ENCODE measurements at regions not wholly inside any gene's neighbourhood (a gene's known extent, or its start where the extent isn't known, plus 50 kb on each side); places are given as distances from the start of the nearest gene placed in this dataset.

DNA sequence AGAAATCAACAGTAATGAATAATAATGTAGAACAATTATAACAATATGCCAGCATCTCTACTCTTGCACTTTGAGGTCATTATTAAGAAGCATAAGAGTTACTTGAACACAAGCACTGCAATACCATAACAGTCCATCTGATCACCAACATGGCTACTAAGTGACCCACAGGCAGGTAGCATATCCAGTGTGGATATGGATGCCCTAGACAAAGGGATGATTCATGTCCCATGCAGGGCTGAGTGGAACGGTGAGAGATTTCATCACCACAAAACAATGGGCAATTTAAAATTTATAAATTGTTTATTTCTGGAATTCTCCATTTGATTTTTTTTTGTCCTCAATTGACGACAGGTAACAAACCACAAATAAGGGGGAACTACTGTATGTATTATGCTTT is 107.7 kb upstream of the TSC22D2 start:
- no peak overlapping the region for H3K27ac ChIP-seq (ENCODE audit: low read length)
- TF ChIP-seq EZH2phosphoT487 (IDR thresholded peaks at IDR 0.05; ENCODE audit: low read length) (no peak), CTCF (IDR thresholded peaks at IDR 0.05; ENCODE audit: low read length) (no peak), EZH2 (optimal IDR thresholded peaks at IDR 0.05; ENCODE audit: low read depth, low read length) (no peak)

DNA sequence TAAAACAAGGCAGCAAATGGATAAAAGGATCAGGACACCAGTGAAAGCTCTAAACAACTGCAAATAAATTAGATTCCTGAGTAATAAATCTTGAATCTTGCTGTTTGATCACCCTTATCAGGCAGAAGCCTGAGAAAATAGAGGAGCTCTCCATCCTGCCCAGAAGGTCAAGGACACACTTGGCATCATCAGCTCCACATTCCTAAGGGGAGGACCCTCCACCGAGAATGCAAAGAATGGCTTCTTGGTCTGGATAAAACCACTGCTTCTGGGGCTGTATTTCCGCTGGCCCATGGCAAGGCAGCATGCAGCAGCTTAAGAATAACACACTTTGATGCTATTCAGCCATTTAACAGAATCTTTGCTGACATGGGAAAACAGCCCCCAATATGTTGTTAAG is 108.9 kb upstream of the TSC22D2 start:
- no peak overlapping the region for H3K4me2 ChIP-seq (ENCODE audit: low read depth, low read length)
- no peaks in the 10 kb centered on the region for H3K9me3 ChIP-seq (replicated peaks; ENCODE audit: insufficient read depth, low read length)
- H3K79me2 ChIP-seq (ENCODE audit: low read length): no peaks in the 10 kb centered on the region
- no peaks in the 10 kb centered on the region for H3F3A ChIP-seq (ENCODE audit: insufficient read depth, low read length)
- H3K9me2 ChIP-seq (replicated peaks; ENCODE audit: insufficient read depth, low read length): no peaks in the 10 kb centered on the region
- no peaks in the 10 kb centered on the region for H3K4me1 ChIP-seq (ENCODE audit: low read length)
- no peak overlapping the region for H2AFZ ChIP-seq (ENCODE audit: low read length)
- no peak overlapping the region for H3K4me3 ChIP-seq (ENCODE audit: low read length)
- no peak for DNase-seq
- TF ChIP-seq EZH2phosphoT487 (IDR thresholded peaks at IDR 0.05; ENCODE audit: low read length): no peak
- TF ChIP-seq EZH2 (optimal IDR thresholded peaks at IDR 0.05; ENCODE audit: low read depth, low read length): no peak
- TF ChIP-seq CTCF (IDR thresholded peaks at IDR 0.05; ENCODE audit: low read length): no peak
- no peak overlapping the region for H3K9ac ChIP-seq (ENCODE audit: low read length)
- no peaks in the 10 kb centered on the region for H4K20me1 ChIP-seq (ENCODE audit: insufficient read depth, low read length)
- H3K27ac ChIP-seq (ENCODE audit: low read length): no peak overlapping the region
- H3K36me3 ChIP-seq (replicated peaks; ENCODE audit: insufficient read depth, low read length): no peaks in the 10 kb centered on the region
- no peaks in the 10 kb centered on the region for H3K27me3 ChIP-seq (replicated peaks; ENCODE audit: insufficient read depth, low read length)

More for the DNA sequence above, 107.7 kb upstream of the TSC22D2 start:
- H3K4me3 ChIP-seq (ENCODE audit: low read length): no peak overlapping the region
- H3K9me2 ChIP-seq (replicated peaks; ENCODE audit: insufficient read depth, low read length): no peaks in the 10 kb centered on the region
- no peaks in the 10 kb centered on the region for H3K27me3 ChIP-seq (replicated peaks; ENCODE audit: insufficient read depth, low read length)
- H3K9me3 ChIP-seq (replicated peaks; ENCODE audit: insufficient read depth, low read length): no peaks in the 10 kb centered on the region
- no peaks in the 10 kb centered on the region for H3K36me3 ChIP-seq (replicated peaks; ENCODE audit: insufficient read depth, low read length)
- DNase-seq: no peak
- no peak overlapping the region for H3K4me2 ChIP-seq (ENCODE audit: low read depth, low read length)
- H3K79me2 ChIP-seq (ENCODE audit: low read length): no peaks in the 10 kb centered on the region
- H3K9ac ChIP-seq (ENCODE audit: low read length): no peak overlapping the region
- no peaks in the 10 kb centered on the region for H3K4me1 ChIP-seq (ENCODE audit: low read length)
- no peak overlapping the region for H2AFZ ChIP-seq (ENCODE audit: low read length)
- H3F3A ChIP-seq (ENCODE audit: insufficient read depth, low read length): no peaks in the 10 kb centered on the region
- H4K20me1 ChIP-seq (ENCODE audit: insufficient read depth, low read length): no peaks in the 10 kb centered on the region

DNA sequence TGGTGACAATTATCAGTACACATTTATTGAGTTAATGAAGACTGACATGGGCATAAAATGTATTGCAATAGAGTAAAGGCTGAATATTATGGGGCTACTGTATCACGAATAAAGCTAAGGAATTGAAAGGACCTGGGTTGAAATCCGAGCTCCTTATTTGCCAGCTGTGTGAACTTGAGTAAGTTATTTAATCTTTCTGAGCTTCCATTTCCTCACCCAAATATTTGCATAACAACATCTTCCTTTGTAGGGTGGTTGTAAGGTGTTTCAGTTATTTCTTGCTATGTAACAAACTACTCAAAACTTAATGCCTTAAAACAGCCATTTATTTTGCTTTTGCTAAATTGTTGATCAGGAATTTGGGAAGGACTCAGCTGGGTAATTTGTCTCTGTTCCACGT is 111.1 kb upstream of the TSC22D2 start:
- no peaks in the 10 kb centered on the region for H3K9me3 ChIP-seq (replicated peaks; ENCODE audit: insufficient read depth, low read length)
- TF ChIP-seq EZH2 (optimal IDR thresholded peaks at IDR 0.05; ENCODE audit: low read depth, low read length) (no peak), EZH2phosphoT487 (IDR thresholded peaks at IDR 0.05; ENCODE audit: low read length) (no peak), CTCF (IDR thresholded peaks at IDR 0.05; ENCODE audit: low read length) (no peak)
- H3K36me3 ChIP-seq (replicated peaks; ENCODE audit: insufficient read depth, low read length): no peaks in the 10 kb centered on the region
- H3K4me2 ChIP-seq (ENCODE audit: low read depth, low read length): no peak overlapping the region
- H3K9me2 ChIP-seq (replicated peaks; ENCODE audit: insufficient read depth, low read length): no peaks in the 10 kb centered on the region
- no peaks in the 10 kb centered on the region for H3F3A ChIP-seq (ENCODE audit: insufficient read depth, low read length)
- no peaks in the 10 kb centered on the region for H3K27me3 ChIP-seq (replicated peaks; ENCODE audit: insufficient read depth, low read length)
- no peak overlapping the region for H2AFZ ChIP-seq (ENCODE audit: low read length)
- H3K9ac ChIP-seq (ENCODE audit: low read length): no peak overlapping the region
- no peaks in the 10 kb centered on the region for H4K20me1 ChIP-seq (ENCODE audit: insufficient read depth, low read length)
- H3K4me3 ChIP-seq (ENCODE audit: low read length): no peak overlapping the region
- no peak overlapping the region for H3K27ac ChIP-seq (ENCODE audit: low read length)
- no peaks in the 10 kb centered on the region for H3K79me2 ChIP-seq (ENCODE audit: low read length)
- H3K4me1 ChIP-seq (ENCODE audit: low read length): no peaks in the 10 kb centered on the region
- no peak for DNase-seq
